CD8-positive, alpha-beta memory T cell (primary cell): ENCODE measurements at regions not wholly inside any gene's neighbourhood (a gene's known extent, or its start where the extent isn't known, plus 50 kb on each side); places are given as distances from the start of the nearest gene placed in this dataset.
A peak's percentile ranks its signal among the peaks of the same experiment; 100 is the strongest.

ENCODE experiments used
- CTCF ChIA-PET: fragments of 350-600 bp; sonication (Branson Sonifier 250); formaldehyde crosslinking; loops from one replicate; lab custom pipeline; 2021; ENCODE audit warnings: antibody characterized with exemption; lab: Charles Lee
- POLR2A ChIA-PET: fragments of 350-600 bp; sonication (Branson Sonifier 250); formaldehyde crosslinking; loops from one replicate; lab custom pipeline; 2021; ENCODE audit warnings: antibody characterized with exemption; lab: Charles Lee
- DNase-seq, 5 donors: peaks; one replicate each; pipeline versions ENCODE4 v3.0.0 to v3.0.0-alpha.2; 2020 to 2022; ENCODE audit warnings: mixed read lengths in 1 of 5
- H3K27ac ChIP-seq: one replicate; pipeline ENCODE4 v1.7.0; 2013; ENCODE audit warnings: low read depth, mild to moderate bottlenecking, low read length, moderate library complexity
- H3K27me3 ChIP-seq: 2 replicates; pipeline ENCODE4 v1.7.0; 2013; ENCODE audit warnings: low read length, mild to moderate bottlenecking; ENCODE audit not compliant: insufficient read depth, poor library complexity, severe bottlenecking
- H3K36me3 ChIP-seq: 2 replicates; pipeline ENCODE4 v1.7.0; 2013; ENCODE audit warnings: mild to moderate bottlenecking, low read length, moderate library complexity; ENCODE audit not compliant: insufficient read depth
- H3K4me1 ChIP-seq: 2 replicates; pipeline ENCODE4 v1.7.0; 2013; ENCODE audit warnings: mild to moderate bottlenecking, low read length, moderate library complexity; ENCODE audit not compliant: insufficient read depth
- H3K4me3 ChIP-seq: 2 replicates; pipeline ENCODE4 v1.7.0; 2013; ENCODE audit warnings: mild to moderate bottlenecking, low read length
- H3K9me3 ChIP-seq: 2 replicates; pipeline ENCODE4 v1.7.0; 2013; ENCODE audit warnings: mild to moderate bottlenecking, low read length
- H3K27ac Mint-ChIP-seq, 8 donors: one replicate each; pipeline ENCODE4 v1.8.0; 2020 to 2021; ENCODE audit warnings: mixed read lengths in 8 of 8, mild to moderate bottlenecking in 6 of 8, inconsistent platforms in 3 of 8, moderate library complexity in 3 of 8
- H3K27me3 Mint-ChIP-seq, 2 donors: one replicate each; pipeline ENCODE4 v1.8.0; 2020 to 2021; ENCODE audit warnings: mixed read lengths in 2 of 2, mild to moderate bottlenecking in 1 of 2, moderate library complexity in 1 of 2
- H3K36me3 Mint-ChIP-seq, 3 donors: one replicate each; pipeline ENCODE4 v1.8.0; 2020 to 2021; ENCODE audit warnings: mixed read lengths in 3 of 3, inconsistent platforms in 1 of 3, mild to moderate bottlenecking in 1 of 3
- H3K4me1 Mint-ChIP-seq, 3 donors: one replicate each; pipeline ENCODE4 v1.8.0; 2020 to 2021; ENCODE audit warnings: mixed read lengths in 3 of 3, inconsistent platforms in 1 of 3, mild to moderate bottlenecking in 1 of 3
- H3K4me3 Mint-ChIP-seq, 7 donors: one replicate each; pipeline ENCODE4 v1.8.0; 2020 to 2021; ENCODE audit warnings: mixed read lengths in 7 of 7, mild to moderate bottlenecking in 6 of 7, moderate library complexity in 4 of 7, inconsistent platforms in 2 of 7
- H3K9me3 Mint-ChIP-seq, 5 donors: one replicate each; pipeline ENCODE4 v1.8.0; 2020 to 2022; ENCODE audit warnings: mixed read lengths in 5 of 5, mild to moderate bottlenecking in 3 of 5, moderate library complexity in 2 of 5, inconsistent platforms in 1 of 5

- no peaks in the 10 kb centered on the region for H3K27me3 ChIP-seq
- POLR2A ChIA-PET: interaction anchor here (0.7 kb wide), 1 partner anchor 93 kb away, joined by 5 read pairs; no protein-coding TSS in a partner anchor
Observed at GRCh38 chr22:44413211-44413610, 84.8 kb downstream of the RTL6 start.

GRCh38 chr22:44412136-44412731 is 85.8 kb downstream of the RTL6 start:
- Mint-ChIP-seq H3K4me1 (no peaks in the 10 kb centered on the region), H3K27ac (no peak overlapping the region), H3K36me3 (no peaks in the 10 kb centered on the region), H3K4me3 (no peak overlapping the region), H3K27me3 (peaks cover 3 to 7% of the 10 kb centered on the region in 2 donors), H3K9me3 (peaks cover 0 to 8% (median 3%) of the 10 kb centered on the region in 5 donors)
- Histone ChIP-seq H3K4me1 (no peaks in the 10 kb centered on the region), H3K4me3 (no peak overlapping the region), H3K9me3 (no peaks in the 10 kb centered on the region), H3K36me3 (no peaks in the 10 kb centered on the region), H3K27ac (no peak overlapping the region), H3K27me3 (no peaks in the 10 kb centered on the region)
- ChIA-PET POLR2A (no interaction called here), CTCF (no interaction called here)
- peak in 1 of 5 donors; percentile 26 for DNase-seq

More at GRCh38 chr22:44413211-44413610, 84.8 kb downstream of the RTL6 start:
- no peaks in the 10 kb centered on the region for H3K4me1 Mint-ChIP-seq
- no peak overlapping the region for H3K27ac Mint-ChIP-seq
- Histone ChIP-seq H3K27ac (no peak overlapping the region), H3K9me3 (no peaks in the 10 kb centered on the region), H3K4me1 (no peaks in the 10 kb centered on the region), H3K4me3 (no peak overlapping the region), H3K36me3 (no peaks in the 10 kb centered on the region)
- H3K9me3 Mint-ChIP-seq: peaks cover 0 to 8% (median 4%) of the 10 kb centered on the region in 5 donors
- H3K36me3 Mint-ChIP-seq: no peaks in the 10 kb centered on the region
- CTCF ChIA-PET: no interaction called here
- H3K4me3 Mint-ChIP-seq: no peak overlapping the region
- no peak for DNase-seq
- peaks cover 3 to 12% of the 10 kb centered on the region in 2 donors for H3K27me3 Mint-ChIP-seq

- H3K4me1 Mint-ChIP-seq: no peaks in the 10 kb centered on the region
- no peak overlapping the region for H3K4me3 Mint-ChIP-seq
- no peaks in the 10 kb centered on the region for H3K9me3 ChIP-seq
- H3K4me1 ChIP-seq: no peaks in the 10 kb centered on the region
- no peak overlapping the region for H3K27ac Mint-ChIP-seq
- H3K27me3 Mint-ChIP-seq: peaks cover 3 to 5% of the 10 kb centered on the region in 2 donors
- ChIA-PET POLR2A (no interaction called here), CTCF (no interaction called here)
- no peak overlapping the region for H3K4me3 ChIP-seq
- peak in 1 of 5 donors; percentile 30 for DNase-seq
- no peak overlapping the region for H3K27ac ChIP-seq
- no peaks in the 10 kb centered on the region for H3K27me3 ChIP-seq
- H3K36me3 ChIP-seq: no peaks in the 10 kb centered on the region
- H3K36me3 Mint-ChIP-seq: no peaks in the 10 kb centered on the region
- H3K9me3 Mint-ChIP-seq: peaks cover 0 to 8% (median 2%) of the 10 kb centered on the region in 5 donors
Observed at GRCh38 chr22:44411226-44412135, 86.6 kb downstream of the RTL6 start.

GRCh38 chr22:44410451-44410991 is 87.5 kb downstream of the RTL6 start:
- no peaks in the 10 kb centered on the region for H3K27me3 ChIP-seq
- ChIA-PET CTCF (interaction anchor here (1.0 kb wide), 1 partner anchor 10 kb away, joined by 3 read pairs; no protein-coding TSS in a partner anchor), POLR2A (no interaction called here)
- no peaks in the 10 kb centered on the region for H3K4me1 ChIP-seq
- peak overlapping the region in 1 of 8 donors; percentile 33 for H3K27ac Mint-ChIP-seq
- no peaks in the 10 kb centered on the region for H3K36me3 Mint-ChIP-seq
- H3K4me1 Mint-ChIP-seq: no peaks in the 10 kb centered on the region
- no peak overlapping the region for H3K27ac ChIP-seq
- H3K9me3 ChIP-seq: no peaks in the 10 kb centered on the region
- H3K36me3 ChIP-seq: no peaks in the 10 kb centered on the region
- no peak overlapping the region for H3K4me3 Mint-ChIP-seq
- peaks cover 3 to 4% of the 10 kb centered on the region in 2 donors for H3K27me3 Mint-ChIP-seq
- peaks cover 0 to 1% (median 0%) of the 10 kb centered on the region in 5 donors for H3K9me3 Mint-ChIP-seq
- no peak overlapping the region for H3K4me3 ChIP-seq
- no peak for DNase-seq

GRCh38 chr22:44409974-44410316 is 88.1 kb downstream of the RTL6 start:
- Mint-ChIP-seq H3K27me3 (peaks cover 3 to 4% of the 10 kb centered on the region in 2 donors), H3K27ac (no peak overlapping the region)
- H3K27ac ChIP-seq: no peak overlapping the region

GRCh38 chr22:44409211-44409973 is 88.6 kb downstream of the RTL6 start:
- Mint-ChIP-seq H3K4me1 (no peaks in the 10 kb centered on the region), H3K4me3 (no peak overlapping the region), H3K27me3 (peaks cover 3 to 4% of the 10 kb centered on the region in 2 donors), H3K36me3 (no peaks in the 10 kb centered on the region), H3K27ac (no peak overlapping the region), H3K9me3 (no peaks in the 10 kb centered on the region)
- POLR2A ChIA-PET: no interaction called here
- Histone ChIP-seq H3K27ac (no peak overlapping the region), H3K4me1 (no peaks in the 10 kb centered on the region), H3K36me3 (no peaks in the 10 kb centered on the region), H3K4me3 (no peak overlapping the region), H3K9me3 (no peaks in the 10 kb centered on the region), H3K27me3 (no peaks in the 10 kb centered on the region)
- CTCF ChIA-PET: interaction anchor here (1.0 to 1.8 kb wide), 2 partner anchors 8 to 17 kb away, joined by 3 to 4 read pairs; no protein-coding TSS in a partner anchor
- DNase-seq: peak in 1 of 5 donors; percentile 36

More at GRCh38 chr22:44409974-44410316, 88.1 kb downstream of the RTL6 start:
- H3K4me3 ChIP-seq: no peak overlapping the region
- peak in 1 of 5 donors; percentile 26 for DNase-seq
- H3K9me3 ChIP-seq: no peaks in the 10 kb centered on the region
- no peaks in the 10 kb centered on the region for H3K4me1 ChIP-seq
- Mint-ChIP-seq H3K36me3 (no peaks in the 10 kb centered on the region), H3K4me3 (no peak overlapping the region), H3K4me1 (no peaks in the 10 kb centered on the region), H3K9me3 (no peaks in the 10 kb centered on the region)
- no peaks in the 10 kb centered on the region for H3K36me3 ChIP-seq
- ChIA-PET POLR2A (no interaction called here), CTCF (interaction anchor here (1.0 to 1.8 kb wide), 2 partner anchors 9 to 17 kb away, joined by 3 to 4 read pairs; no protein-coding TSS in a partner anchor)
- H3K27me3 ChIP-seq: no peaks in the 10 kb centered on the region

- Histone ChIP-seq H3K27me3 (no peaks in the 10 kb centered on the region), H3K4me1 (no peaks in the 10 kb centered on the region), H3K9me3 (no peaks in the 10 kb centered on the region), H3K4me3 (no peak overlapping the region), H3K36me3 (no peaks in the 10 kb centered on the region), H3K27ac (no peak overlapping the region)
- Mint-ChIP-seq H3K27me3 (peaks cover 3 to 4% of the 10 kb centered on the region in 2 donors), H3K36me3 (no peaks in the 10 kb centered on the region), H3K4me3 (no peak overlapping the region), H3K4me1 (no peaks in the 10 kb centered on the region), H3K9me3 (no peaks in the 10 kb centered on the region), H3K27ac (no peak overlapping the region)
- DNase-seq: peak in 1 of 5 donors; percentile 1
- ChIA-PET CTCF (interaction anchor here (1.8 kb wide), 1 partner anchor 18 kb away, joined by 4 read pairs; no protein-coding TSS in a partner anchor), POLR2A (no interaction called here)
Observed at GRCh38 chr22:44408829-44409192, 89.2 kb downstream of the RTL6 start.
